Testis (tissue), 2 donors: ENCODE measurements at regions not wholly inside any gene's neighbourhood (a gene's known extent, or its start where the extent isn't known, plus 50 kb on each side); places are given as distances from the start of the nearest gene placed in this dataset.

Experiments used
- DNase-seq: peaks from one replicate; pipeline ENCODE4 v3.0.0-alpha.2; 2019
- H3K27ac ChIP-seq, 2 donors: fragments of 200-600 bp; sonication (generic); one replicate each; pipeline ENCODE4 v1.5.1; 2019
- H3K27me3 ChIP-seq: fragments of 200-600 bp; sonication (generic); one replicate; pipeline ENCODE4 v1.5.1; 2019
- H3K36me3 ChIP-seq: fragments of 200-600 bp; sonication (generic); one replicate; pipeline ENCODE4 v1.5.1; 2017; ENCODE audit warnings: low read depth; ENCODE audit errors: missing control alignments
- H3K4me1 ChIP-seq: fragments of 200-600 bp; sonication (generic); one replicate; pipeline ENCODE4 v1.5.1; 2019
- H3K4me3 ChIP-seq, 2 donors: fragments of 200-600 bp; sonication (generic); one replicate each; pipeline ENCODE4 v1.5.1; 2017 to 2019
- H3K9me3 ChIP-seq: fragments of 200-600 bp; sonication (generic); one replicate; pipeline ENCODE4 v1.5.1; 2017
- POLR2A ChIP-seq: fragments of 450-650 bp; IDR thresholded peaks from one replicate; pipeline ENCODE4 v1.6.1; 2017; ENCODE audit warnings: antibody characterized with exemption, mild to moderate bottlenecking, moderate library complexity
- WGBS, 2 donors: methylation state at CpG; one replicate each; pipeline ENCODE4 v1.1.5; 2018; 5-methylcytosine and 5-hydroxymethylcytosine counted together
- intact Hi-C: fragments of 100-400 bp; cut with DNase I; formaldehyde crosslinking; loops from one replicate; pipeline ENCODE4 v1.15.1; 2023; ENCODE audit warnings: low total_unique reads
- TF ChIP-seq, protein P1 (sequence below), 3 experiments: fragments of 450-650 bp in 2 of 3; fragments of 200-600 bp in 1 of 3; sonication (generic) in 1 of 3; IDR thresholded peaks; one replicate each; pipeline ENCODE4 v1.5.1; 2016 to 2019; ENCODE audit warnings: antibody characterized with exemption in 3 of 3, mild to moderate bottlenecking in 2 of 3, moderate library complexity in 1 of 3

DNA sequence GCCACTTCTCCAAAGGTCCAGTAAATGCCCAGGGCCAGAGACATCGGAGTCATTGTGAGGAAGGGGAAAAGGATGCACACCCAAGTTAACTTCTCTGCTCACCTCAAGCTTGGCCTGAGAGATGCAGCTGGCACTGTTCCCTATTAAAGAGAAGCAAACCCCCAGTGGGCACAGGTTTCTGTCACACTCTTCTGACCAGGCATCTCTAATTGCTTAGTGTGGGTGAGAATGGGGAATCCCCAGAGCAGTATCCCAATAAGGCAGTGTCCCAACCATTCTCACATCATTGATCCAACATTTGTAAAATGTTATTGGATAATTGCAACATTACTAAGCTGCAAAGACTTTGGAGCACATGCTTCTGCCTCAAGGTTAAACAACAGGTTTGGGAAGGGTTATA lies 232.3 kb downstream of the ADGRG6 start:
- no peaks in the 10 kb centered on the region for H3K4me1 ChIP-seq
- H3K27me3 ChIP-seq: no peaks in the 10 kb centered on the region
- intact Hi-C loops: no loop called here
- TF ChIP-seq, protein P1, sequence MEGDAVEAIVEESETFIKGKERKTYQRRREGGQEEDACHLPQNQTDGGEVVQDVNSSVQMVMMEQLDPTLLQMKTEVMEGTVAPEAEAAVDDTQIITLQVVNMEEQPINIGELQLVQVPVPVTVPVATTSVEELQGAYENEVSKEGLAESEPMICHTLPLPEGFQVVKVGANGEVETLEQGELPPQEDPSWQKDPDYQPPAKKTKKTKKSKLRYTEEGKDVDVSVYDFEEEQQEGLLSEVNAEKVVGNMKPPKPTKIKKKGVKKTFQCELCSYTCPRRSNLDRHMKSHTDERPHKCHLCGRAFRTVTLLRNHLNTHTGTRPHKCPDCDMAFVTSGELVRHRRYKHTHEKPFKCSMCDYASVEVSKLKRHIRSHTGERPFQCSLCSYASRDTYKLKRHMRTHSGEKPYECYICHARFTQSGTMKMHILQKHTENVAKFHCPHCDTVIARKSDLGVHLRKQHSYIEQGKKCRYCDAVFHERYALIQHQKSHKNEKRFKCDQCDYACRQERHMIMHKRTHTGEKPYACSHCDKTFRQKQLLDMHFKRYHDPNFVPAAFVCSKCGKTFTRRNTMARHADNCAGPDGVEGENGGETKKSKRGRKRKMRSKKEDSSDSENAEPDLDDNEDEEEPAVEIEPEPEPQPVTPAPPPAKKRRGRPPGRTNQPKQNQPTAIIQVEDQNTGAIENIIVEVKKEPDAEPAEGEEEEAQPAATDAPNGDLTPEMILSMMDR (IDR thresholded peaks at IDR 0.05): no peak
- TF ChIP-seq POLR2A: no peak
- H3K27ac ChIP-seq: no peak overlapping the region
- 71 to 100% methylated on average over 1 of the region's 1 CpG for WGBS, 2 donors
- no peaks in the 10 kb centered on the region for H3K9me3 ChIP-seq
- no peaks in the 10 kb centered on the region for H3K36me3 ChIP-seq
- no peak overlapping the region for H3K4me3 ChIP-seq
- no peak for DNase-seq

DNA sequence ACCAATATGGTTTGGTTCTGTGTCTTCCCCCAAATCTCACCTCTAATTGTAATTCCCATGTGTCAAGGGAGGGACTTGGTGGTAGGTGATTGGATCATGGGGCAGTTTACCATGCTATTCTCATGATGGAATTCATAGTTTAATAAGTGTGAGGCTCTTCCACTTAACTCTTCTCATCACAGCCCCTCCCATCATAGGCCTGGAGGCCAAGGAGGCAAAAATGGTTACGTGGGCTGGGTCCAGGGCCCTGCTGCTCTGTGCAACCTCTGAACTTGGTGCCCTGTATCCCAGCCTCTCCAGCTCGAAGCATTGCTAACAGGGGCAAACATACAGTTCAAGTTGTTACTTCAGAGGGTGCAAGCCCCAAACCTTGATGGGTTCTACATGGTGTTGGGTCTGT lies 232.7 kb downstream of the ADGRG6 start:
- no peaks in the 10 kb centered on the region for H3K27me3 ChIP-seq
- H3K4me3 ChIP-seq: no peak overlapping the region
- intact Hi-C loops: no loop called here
- H3K4me1 ChIP-seq: no peaks in the 10 kb centered on the region
- H3K36me3 ChIP-seq: no peaks in the 10 kb centered on the region
- no peak for DNase-seq
- 63 to 100% methylated on average over 1 to 2 of the region's 2 CpGs for WGBS, 2 donors
- TF ChIP-seq POLR2A: no peak
- TF ChIP-seq, protein P1 (IDR thresholded peaks at IDR 0.05): no peak
- no peak overlapping the region for H3K27ac ChIP-seq
- H3K9me3 ChIP-seq: no peaks in the 10 kb centered on the region

DNA sequence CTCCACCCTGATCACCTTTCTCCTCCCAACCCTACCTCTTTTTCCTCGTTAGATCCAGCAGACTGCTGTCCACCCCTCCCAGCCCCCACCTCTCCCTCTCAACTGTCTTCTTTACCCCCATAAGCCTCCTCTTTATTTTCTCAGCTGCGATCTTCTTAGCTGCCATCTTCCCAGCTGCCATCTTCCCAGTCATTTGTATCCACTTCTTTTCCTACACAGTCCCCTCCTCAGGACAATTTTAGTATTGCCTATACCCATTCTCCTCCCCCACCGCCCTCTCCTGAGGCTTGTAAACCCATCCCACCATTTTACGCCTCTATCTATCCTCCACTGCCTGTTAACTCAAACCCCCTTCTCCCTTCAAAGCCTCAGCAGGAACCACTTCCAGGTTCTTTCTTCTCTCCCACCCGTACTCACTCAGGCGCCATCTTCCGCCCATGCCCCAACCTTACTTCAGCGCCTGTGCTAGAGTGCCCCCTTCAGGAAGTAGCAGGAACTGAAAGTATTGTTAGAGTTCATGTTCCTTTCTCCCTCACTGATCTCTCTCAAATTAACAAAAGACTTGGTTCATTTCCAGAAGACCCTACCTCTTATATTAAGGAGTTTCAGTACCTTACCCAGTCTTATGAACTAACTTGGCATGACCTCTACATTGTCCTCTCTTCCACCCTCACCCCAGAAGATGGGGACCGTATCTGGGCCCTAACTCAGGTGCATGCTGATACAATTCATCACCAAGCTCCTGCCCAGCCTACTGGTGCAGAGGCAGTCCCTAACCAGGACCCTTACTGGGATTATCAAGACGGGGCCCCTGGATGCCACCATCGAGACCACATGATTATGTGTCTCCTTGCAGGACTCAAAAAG lies 236.0 kb downstream of the ADGRG6 start:
- no peak for TF ChIP-seq POLR2A
- TF ChIP-seq, protein P1 (IDR thresholded peaks at IDR 0.05): peak in 2 of 3 experiments; percentile 26 to 46
- H3K4me3 ChIP-seq: peak overlapping the region in 1 of 2 donors; percentile 29
- H3K27me3 ChIP-seq: no peaks in the 10 kb centered on the region
- H3K4me1 ChIP-seq: no peaks in the 10 kb centered on the region
- H3K27ac ChIP-seq: no peak overlapping the region
- intact Hi-C loops: no loop called here
- no peaks in the 10 kb centered on the region for H3K9me3 ChIP-seq
- H3K36me3 ChIP-seq: no peaks in the 10 kb centered on the region
- peak; percentile 41 for DNase-seq
- 54 to 60% methylated on average over 11 of the region's 11 CpGs for WGBS, 2 donors

DNA sequence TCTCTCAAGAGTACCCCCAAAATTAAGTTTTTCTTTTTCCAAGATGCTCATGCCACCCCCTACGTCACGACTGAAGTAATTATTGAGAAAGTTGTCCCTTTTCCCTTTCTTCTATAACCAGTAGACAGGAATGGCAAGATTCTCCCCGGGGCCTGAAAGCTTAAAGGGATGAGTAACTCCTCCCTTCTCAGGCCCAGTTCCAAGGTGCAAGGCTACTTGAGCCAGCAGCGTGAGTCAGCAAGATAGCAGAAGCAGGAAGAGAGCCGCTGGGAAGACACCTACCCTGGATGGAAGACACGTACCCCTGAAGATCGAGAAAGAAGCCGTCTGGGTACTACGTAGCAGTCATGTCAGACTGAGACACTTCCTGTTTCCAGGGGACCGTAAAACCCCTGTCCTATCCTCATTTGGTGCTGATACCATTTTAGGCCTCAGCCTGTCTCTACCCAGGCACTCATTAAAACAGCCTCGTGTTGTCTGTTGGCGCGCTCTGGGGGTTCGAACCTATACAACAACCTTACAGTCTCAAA lies 241.0 kb downstream of the ADGRG6 start:
- peak; percentile 63 for DNase-seq
- no peaks in the 10 kb centered on the region for H3K27me3 ChIP-seq
- TF ChIP-seq, protein P1 (IDR thresholded peaks at IDR 0.05): no peak
- no peak for TF ChIP-seq POLR2A
- H3K4me3 ChIP-seq: no peak overlapping the region
- 75 to 77% methylated on average over 14 of the region's 14 CpGs for WGBS, 2 donors
- H3K9me3 ChIP-seq: no peaks in the 10 kb centered on the region
- intact Hi-C loops: no loop called here
- H3K4me1 ChIP-seq: no peaks in the 10 kb centered on the region
- no peaks in the 10 kb centered on the region for H3K36me3 ChIP-seq
- H3K27ac ChIP-seq: no peak overlapping the region
